Right lobe of liver (tissue), 6 donors: ENCODE measurements at regions not wholly inside any gene's neighbourhood (a gene's known extent, or its start where the extent isn't known, plus 50 kb on each side); places are given as distances from the start of the nearest gene placed in this dataset.

Experiments used
- ATAC-seq, 4 donors: fragments of 200-7000 bp; cut with Tn5 transposase; one replicate each; pipeline ENCODE4 v1.9.1; 2020; ENCODE audit warnings: mild to moderate bottlenecking in 4 of 4, moderate library complexity in 4 of 4
- DNase-seq, 3 donors: peaks; one replicate each; pipeline ENCODE4 v3.0.0-alpha.2; 2020
- H3K27ac ChIP-seq, 3 donors: fragments of 200-600 bp; one replicate each; pipeline ENCODE4 v1.8.0; 2022
- H3K27me3 ChIP-seq, 2 donors: fragments of 200-600 bp; one replicate each; pipeline ENCODE4 v1.8.0; 2022
- H3K36me3 ChIP-seq, 4 donors: fragments of 200-600 bp; sonication (generic) in 1 of 4; one replicate each; pipeline versions ENCODE4 v1.5.1 to v1.8.0; 2017 to 2022; ENCODE audit warnings: control low read depth in 1 of 4
- H3K4me1 ChIP-seq, 4 donors: fragments of 200-600 bp; sonication (generic) in 1 of 4; one replicate each; pipeline versions ENCODE4 v1.5.1 to v1.8.0; 2017 to 2022; ENCODE audit warnings: control low read depth in 1 of 4
- H3K4me3 ChIP-seq, 3 donors: fragments of 200-600 bp; one replicate each; pipeline ENCODE4 v1.8.0; 2022
- H3K9me3 ChIP-seq, 4 donors: fragments of 200-600 bp; sonication (generic) in 1 of 4; one replicate each; pipeline versions ENCODE4 v1.5.1 to v1.8.0; 2017 to 2022; ENCODE audit warnings: control low read depth in 1 of 4
- CTCF ChIP-seq, 4 donors: fragments of 200-600 bp in 3 of 4; fragments of 450-650 bp in 1 of 4; IDR thresholded peaks; one replicate each; pipeline versions ENCODE4 v1.5.1 to v1.8.0; 2016 to 2022; ENCODE audit warnings: antibody characterized with exemption in 4 of 4, mild to moderate bottlenecking in 2 of 4
- POLR2A ChIP-seq: fragments of 450-650 bp; IDR thresholded peaks from one replicate; pipeline ENCODE4 v1.6.1; 2017; ENCODE audit warnings: antibody characterized with exemption, mild to moderate bottlenecking
- WGBS: methylation state at CpG from one replicate; pipeline ENCODE4 v1.1.6; 2018; ENCODE audit warnings: low coverage, low lambda C conversion rate; ENCODE audit not compliant: insufficient coverage; ENCODE audit errors: missing lambda C conversion rate; 5-methylcytosine and 5-hydroxymethylcytosine counted together
- intact Hi-C, 2 donors: fragments of 100-400 bp; cut with DNase I; formaldehyde crosslinking; loops; one replicate each; pipeline versions ENCODE4 v1.11.2 to v1.14.1; 2022
- donor health status: DM: no; HTN: yes; CAD: no.
- donor health status: DM: no; HTN: no; CAD: no.
- donor health status: DM: no; HTN: no; CAD: no.
- donor health status: DM: no; HTN: yes; CAD: no.
- donor health status: DM: no; HTN: yes; CAD: no.

GRCh38 chr15:96521386-96521785, 190.9 kb downstream of the NR2F2 start:
- TF ChIP-seq POLR2A (no peak), CTCF (IDR thresholded peaks at IDR 0.05) (no peak)
- Histone ChIP-seq H3K27ac (no peak overlapping the region), H3K36me3 (no peaks in the 10 kb centered on the region), H3K4me3 (no peak overlapping the region), H3K27me3 (no peaks in the 10 kb centered on the region), H3K9me3 (no peaks in the 10 kb centered on the region), H3K4me1 (no peaks in the 10 kb centered on the region)
- WGBS: 33% methylated on average over 1 of the region's 1 CpG
- ATAC-seq: no peak
- DNase-seq: no peak
- intact Hi-C loops: no loop called here

GRCh38 chr15:96524676-96525417, 194.3 kb downstream of the NR2F2 start:
- WGBS: 47% methylated on average over 4 of the region's 5 CpGs

GRCh38 chr15:96535148-96535547, 204.6 kb downstream of the NR2F2 start:
- Histone ChIP-seq H3K4me1 (no peaks in the 10 kb centered on the region), H3K9me3 (no peaks in the 10 kb centered on the region), H3K4me3 (no peak overlapping the region), H3K27ac (no peak overlapping the region), H3K27me3 (peaks cover 0 to 5% of the 10 kb centered on the region in 2 donors), H3K36me3 (no peaks in the 10 kb centered on the region)
- no peak for DNase-seq
- intact Hi-C loops: no loop called here
- TF ChIP-seq CTCF (IDR thresholded peaks at IDR 0.05): no peak
- no peak for TF ChIP-seq POLR2A
- no peak for ATAC-seq
- WGBS: 51% methylated on average over 4 of the region's 4 CpGs

More at GRCh38 chr15:96524676-96525417, 194.3 kb downstream of the NR2F2 start:
- H3K27ac ChIP-seq: no peak overlapping the region
- TF ChIP-seq CTCF (IDR thresholded peaks at IDR 0.05) (no peak), POLR2A (no peak)
- H3K9me3 ChIP-seq: no peaks in the 10 kb centered on the region
- no peaks in the 10 kb centered on the region for H3K36me3 ChIP-seq
- intact Hi-C loops: no loop called here
- DNase-seq: no peak
- no peak for ATAC-seq
- H3K27me3 ChIP-seq: peaks cover 0 to under 1% of the 10 kb centered on the region in 2 donors
- no peaks in the 10 kb centered on the region for H3K4me1 ChIP-seq
- H3K4me3 ChIP-seq: no peak overlapping the region

DNA sequence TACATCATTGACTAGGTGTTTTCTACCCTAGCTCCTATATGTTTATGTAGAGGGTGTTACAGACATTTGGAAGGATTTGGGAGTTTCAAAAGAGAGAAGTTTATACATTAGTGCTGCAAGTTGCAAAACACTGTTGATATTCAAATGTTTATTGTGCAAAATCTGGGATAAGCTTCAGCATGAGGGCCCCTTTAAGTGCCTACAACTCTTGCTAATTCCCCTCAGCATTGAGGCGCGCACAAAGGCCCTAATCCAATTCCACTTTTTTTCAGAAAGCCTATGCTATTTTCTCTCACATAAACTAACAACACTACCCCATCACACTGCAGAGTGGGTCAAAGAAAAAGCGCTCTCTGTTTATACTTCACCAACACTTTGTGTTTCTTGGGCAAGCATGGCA, 208.0 kb downstream of the NR2F2 start:
- Histone ChIP-seq H3K4me1 (no peaks in the 10 kb centered on the region), H3K27me3 (no peaks in the 10 kb centered on the region), H3K9me3 (no peaks in the 10 kb centered on the region), H3K36me3 (no peaks in the 10 kb centered on the region), H3K4me3 (no peak overlapping the region), H3K27ac (no peak overlapping the region)
- DNase-seq: no peak
- no peak for ATAC-seq
- TF ChIP-seq CTCF (IDR thresholded peaks at IDR 0.05): no peak
- TF ChIP-seq POLR2A: no peak
- intact Hi-C loops: no loop called here
- 97% methylated on average over 3 of the region's 3 CpGs for WGBS
